Adrenal gland (tissue), 5 donors: ENCODE measurements at regions not wholly inside any gene's neighbourhood (a gene's known extent, or its start where the extent isn't known, plus 50 kb on each side); places are given as distances from the start of the nearest gene placed in this dataset.

ENCODE experiments used
- CTCF ChIP-seq, 6 experiments: fragments of 450-650 bp in 4 of 6; fragments of 200-600 bp in 2 of 6; sonication (generic) in 1 of 6; IDR thresholded peaks; 1 replicate in 5 of 6; 2 replicates in 1 of 6; pipeline versions ENCODE4 v1.5.1 to v1.8.0; 2016 to 2021; ENCODE audit warnings: antibody characterized with exemption in 6 of 6, mild to moderate bottlenecking in 2 of 6, moderate library complexity in 1 of 6
- POLR2A ChIP-seq, 2 donors: fragments of 450-650 bp; IDR thresholded peaks; one replicate each; pipeline ENCODE4 v1.6.1; 2017; ENCODE audit warnings: antibody characterized with exemption in 2 of 2, mild to moderate bottlenecking in 2 of 2, moderate library complexity in 1 of 2
- donor health status: DM: no; HTN: no; CAD: no.

DNA sequence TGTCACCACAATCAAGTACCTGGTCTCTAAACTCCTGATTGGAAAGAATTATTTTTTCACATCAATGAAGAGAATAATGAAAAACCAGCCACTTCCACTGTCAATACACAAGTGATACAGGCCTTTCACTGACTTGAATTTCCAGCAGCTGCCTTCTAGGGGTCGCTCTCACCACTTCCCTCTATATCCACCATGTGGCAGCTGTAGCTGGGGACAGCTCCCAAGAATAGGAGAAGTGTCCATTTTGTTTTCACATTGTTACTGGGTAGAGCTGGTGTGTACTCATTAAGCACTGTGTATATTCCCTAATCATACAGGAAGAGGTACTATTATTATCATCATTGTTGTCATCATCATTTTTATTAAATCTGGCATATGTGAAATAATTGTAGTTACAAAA, 438.4 kb upstream of the SPTLC3 start:
- TF ChIP-seq CTCF (IDR thresholded peaks at IDR 0.05): peak in 1 of 6 experiments; percentile 35
- no peak for TF ChIP-seq POLR2A (IDR thresholded peaks at IDR 0.05)
